Keratinocyte (primary cell): ENCODE measurements at regions not wholly inside any gene's neighbourhood (a gene's known extent, or its start where the extent isn't known, plus 50 kb on each side); places are given as distances from the start of the nearest gene placed in this dataset.
"Not testable (repeated sequence)": the region's sequence is repeated elsewhere in the genome, so short reads cannot be mapped to it uniquely, and the experiment has no call there.

Experiments
- DNase-seq: peaks from one replicate; pipeline ENCODE4 v3.0.0-alpha.2; 2011; ENCODE audit warnings: low read depth, missing footprints, low spot score
- FAIRE-seq: peaks from 2 replicates; lab custom pipeline; 2011; peaks lifted over from hg19 to GRCh38; lab: Jason Lieb, UNC
- H2AFZ ChIP-seq: 2 replicates; pipeline ENCODE4 v1.6.0; 2012; ENCODE audit warnings: low read length, control low read depth, inconsistent platforms; ENCODE audit not compliant: control insufficient read depth
- H3K27ac ChIP-seq: 2 replicates; pipeline ENCODE4 v1.5.1; 2011; ENCODE audit warnings: low read length; ENCODE audit not compliant: control insufficient read depth, insufficient read depth
- H3K27me3 ChIP-seq: 3 replicates; pipeline ENCODE4 v1.6.0; 2011; ENCODE audit warnings: low read length; ENCODE audit not compliant: control insufficient read depth, insufficient read depth; ENCODE audit errors: extremely low read depth
- H3K36me3 ChIP-seq, 2 experiments: 2 replicates in 1 of 2; 3 replicates in 1 of 2; pipeline ENCODE4 v1.5.1; 2011; ENCODE audit warnings: low read length in 2 of 2, mild to moderate bottlenecking in 1 of 2; ENCODE audit not compliant: control insufficient read depth in 2 of 2, insufficient read depth in 2 of 2; ENCODE audit errors: extremely low read depth in 1 of 2
- H3K4me1 ChIP-seq: 3 replicates; pipeline ENCODE4 v1.5.1; 2011; ENCODE audit warnings: low read length; ENCODE audit not compliant: control insufficient read depth, insufficient read depth; ENCODE audit errors: extremely low read depth
- H3K4me2 ChIP-seq: 3 replicates; pipeline ENCODE4 v1.6.0; 2011; ENCODE audit warnings: low read depth, low read length; ENCODE audit not compliant: control insufficient read depth, insufficient read depth; ENCODE audit errors: extremely low read depth
- H3K4me3 ChIP-seq, 3 experiments: fragments of 200-600 bp in 1 of 3; sonication (generic) in 1 of 3; 2 replicates in 2 of 3; 3 replicates in 1 of 3; pipeline ENCODE4 v1.5.1; 2011 to 2016; ENCODE audit warnings: low read length in 3 of 3, mild to moderate bottlenecking in 3 of 3, control low read depth in 2 of 3, inconsistent platforms in 1 of 3, low read depth in 1 of 3, mixed read lengths in 1 of 3, mixed run types in 1 of 3, moderate library complexity in 1 of 3; ENCODE audit not compliant: control insufficient read depth in 2 of 3, insufficient read depth in 2 of 3; ENCODE audit errors: extremely low read depth in 1 of 3
- H3K79me2 ChIP-seq: 2 replicates; pipeline ENCODE4 v1.6.0; 2012; ENCODE audit warnings: low read length; ENCODE audit not compliant: control insufficient read depth, insufficient read depth
- H3K9ac ChIP-seq: 3 replicates; pipeline ENCODE4 v1.6.0; 2011; ENCODE audit warnings: low read length; ENCODE audit not compliant: control insufficient read depth, insufficient read depth; ENCODE audit errors: extremely low read depth
- H3K9me1 ChIP-seq: 3 replicates; pipeline ENCODE4 v1.6.0; 2011; ENCODE audit warnings: low read length; ENCODE audit not compliant: control insufficient read depth, insufficient read depth; ENCODE audit errors: extremely low read depth
- H3K9me3 ChIP-seq: 2 replicates; pipeline ENCODE4 v1.5.1; 2012; ENCODE audit warnings: low read depth, low read length; ENCODE audit not compliant: control insufficient read depth
- H4K20me1 ChIP-seq: 3 replicates; pipeline ENCODE4 v1.6.0; 2011; ENCODE audit warnings: low read length; ENCODE audit not compliant: control insufficient read depth, insufficient read depth; ENCODE audit errors: extremely low read depth
- EZH2 ChIP-seq: IDR thresholded peaks from one replicate; pipeline ENCODE4 v1.6.1; 2012; ENCODE audit warnings: inconsistent platforms, mild to moderate bottlenecking, low read length, moderate library complexity
- dilution Hi-C: fragments of 300-500 bp; cut with MboI; formaldehyde crosslinking; loops from one replicate; pipeline ENCODE4 v1.7.0; 2020; ENCODE audit warnings: low sequenced_read_pairs; ENCODE audit not compliant: extremely low pct_ligation_motif_present
- small RNA-seq, 3 experiments: library from RNA; depleted of rRNA; stranded (forward); fragments of <200 nt; gene quantifications; one replicate each; pipeline ENCODE3, GENCODE V24; 2012; ENCODE audit warnings: low read depth in 3 of 3, low replicate concordance in 1 of 3; ENCODE audit not compliant: insufficient read length in 3 of 3
- TF ChIP-seq, protein P1 (sequence below), 3 experiments: IDR thresholded peaks in 1 of 3; conservative IDR thresholded peaks in 1 of 3; optimal IDR thresholded peaks in 1 of 3; 2 replicates in 2 of 3; 3 replicates in 1 of 3; pipeline versions ENCODE3 to v1.5.1; 2011; ENCODE audit warnings: low read length in 3 of 3, mild to moderate bottlenecking in 3 of 3, moderate library complexity in 2 of 3, control low read depth in 1 of 3, inconsistent platforms in 1 of 3; ENCODE audit not compliant: insufficient read depth in 2 of 3; ENCODE audit errors: extremely low read depth in 1 of 3

- FAIRE-seq (no peak), DNase-seq (no peak)
- no peaks in the 10 kb centered on the region for H3K36me3 ChIP-seq
- H3K79me2 ChIP-seq = no peaks in the 10 kb centered on the region
- no peak overlapping the region for H3K4me3 ChIP-seq
- no peaks in the 10 kb centered on the region for H3K9me1 ChIP-seq
- H3K4me2 ChIP-seq = no peak overlapping the region
- no peak overlapping the region for H2AFZ ChIP-seq
- H3K4me1 ChIP-seq = no peaks in the 10 kb centered on the region
- H3K9ac ChIP-seq = no peak overlapping the region
- TF ChIP-seq, protein P1, sequence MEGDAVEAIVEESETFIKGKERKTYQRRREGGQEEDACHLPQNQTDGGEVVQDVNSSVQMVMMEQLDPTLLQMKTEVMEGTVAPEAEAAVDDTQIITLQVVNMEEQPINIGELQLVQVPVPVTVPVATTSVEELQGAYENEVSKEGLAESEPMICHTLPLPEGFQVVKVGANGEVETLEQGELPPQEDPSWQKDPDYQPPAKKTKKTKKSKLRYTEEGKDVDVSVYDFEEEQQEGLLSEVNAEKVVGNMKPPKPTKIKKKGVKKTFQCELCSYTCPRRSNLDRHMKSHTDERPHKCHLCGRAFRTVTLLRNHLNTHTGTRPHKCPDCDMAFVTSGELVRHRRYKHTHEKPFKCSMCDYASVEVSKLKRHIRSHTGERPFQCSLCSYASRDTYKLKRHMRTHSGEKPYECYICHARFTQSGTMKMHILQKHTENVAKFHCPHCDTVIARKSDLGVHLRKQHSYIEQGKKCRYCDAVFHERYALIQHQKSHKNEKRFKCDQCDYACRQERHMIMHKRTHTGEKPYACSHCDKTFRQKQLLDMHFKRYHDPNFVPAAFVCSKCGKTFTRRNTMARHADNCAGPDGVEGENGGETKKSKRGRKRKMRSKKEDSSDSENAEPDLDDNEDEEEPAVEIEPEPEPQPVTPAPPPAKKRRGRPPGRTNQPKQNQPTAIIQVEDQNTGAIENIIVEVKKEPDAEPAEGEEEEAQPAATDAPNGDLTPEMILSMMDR (optimal IDR thresholded peaks at IDR 0.05 in 1 of 3, IDR thresholded peaks at IDR 0.05 in 1 of 3, conservative IDR thresholded peaks at IDR 0.05 in 1 of 3; ENCODE audit: extremely low read depth in 1 of 3, insufficient read depth in 2 of 3, low read length in 3 of 3) = no peak
- no peak for TF ChIP-seq EZH2
- H4K20me1 ChIP-seq = no peaks in the 10 kb centered on the region
- H3K27ac ChIP-seq = no peak overlapping the region
- H3K9me3 ChIP-seq = peaks cover 6% of the 10 kb centered on the region
- dilution Hi-C loops = no loop called here
- no peaks in the 10 kb centered on the region for H3K27me3 ChIP-seq
These were observed 65.7 kb upstream of the PKN2 start for GRCh38 chr1:88618331-88618730.

DNA sequence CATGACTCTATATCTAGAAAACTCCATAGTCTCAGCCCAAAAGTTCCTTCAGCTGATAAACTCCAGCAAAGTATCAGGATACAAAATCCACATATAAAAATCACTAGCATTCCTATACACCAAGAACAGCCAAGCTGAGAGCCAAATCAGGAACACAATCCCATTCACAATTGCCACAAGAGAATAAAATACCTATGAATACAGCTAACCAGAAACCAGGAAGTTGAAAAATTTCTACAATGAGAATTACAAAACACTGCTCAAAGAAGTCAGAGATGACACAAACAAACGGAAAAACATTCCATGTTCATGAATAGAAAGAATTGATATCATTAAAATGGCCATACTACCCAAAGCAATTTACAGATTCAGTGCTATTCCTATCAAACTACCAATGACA is 61.0 kb upstream of the PKN2 start:
- H3K27ac ChIP-seq, H4K20me1 ChIP-seq, H3K9ac ChIP-seq, dilution Hi-C loops, H3K79me2 ChIP-seq, H3K9me3 ChIP-seq, H3K9me1 ChIP-seq, H3K27me3 ChIP-seq, H3K4me2 ChIP-seq, DNase-seq, H3K4me1 ChIP-seq, H3K36me3 ChIP-seq, FAIRE-seq, H2AFZ ChIP-seq, H3K4me3 ChIP-seq: not testable (repeated sequence)

Small RNAs in the stretch of these regions (small RNA-seq; reads per million reads assigned to genes)
- gene AL049861.1 (0 reads per million in 3 experiments), gene RF02271 (0 reads per million in 3 experiments), gene RN7SL583P (0 reads per million in 3 experiments), gene RNA5SP52 (0 to 0.33 (median 0) reads per million in 3 experiments)
